Posterior vena cava (tissue), 2 donors: ENCODE measurements at regions not wholly inside any gene's neighbourhood (a gene's known extent, or its start where the extent isn't known, plus 50 kb on each side); places are given as distances from the start of the nearest gene placed in this dataset.

ENCODE experiments used
- DNase-seq: peaks from one replicate; pipeline ENCODE4 v3.0.0-alpha.2; 2020; ENCODE audit warnings: low spot score
- intact Hi-C, 2 donors: fragments of 100-400 bp; cut with DNase I; formaldehyde crosslinking; loops; one replicate each; pipeline versions ENCODE4 v1.14.1 to v1.14.2; 2022 to 2023
- donor health status: DM: yes; HTN: yes; CAD: no.
- donor health status: DM: yes; HTN: yes; CAD: no.

GRCh38 chr5:113985505-113985904 is 376.4 kb upstream of the KCNN2 start:
- intact Hi-C loops, result no loop called here
- no peak for DNase-seq

GRCh38 chr5:113989278-113989912 is 372.5 kb upstream of the KCNN2 start:
- intact Hi-C loops, result no loop called here
- no peak for DNase-seq

- intact Hi-C loops, result no loop called here
- DNase-seq, result no peak
Measured at GRCh38 chr5:113989913-113990305, 372.0 kb upstream of the KCNN2 start.

GRCh38 chr5:114001076-114001475 is 360.8 kb upstream of the KCNN2 start:
- DNase-seq, result no peak
- intact Hi-C loops, result no loop called here

- no peak for DNase-seq
- intact Hi-C loops, result no loop called here
Measured at GRCh38 chr5:114006582-114006981, 355.3 kb upstream of the KCNN2 start.

GRCh38 chr5:114007678-114008077 is 354.2 kb upstream of the KCNN2 start:
- DNase-seq, result no peak
- intact Hi-C loops, result no loop called here

- DNase-seq, result no peak
- intact Hi-C loops, result no loop called here
Measured at GRCh38 chr5:114010362-114010761, 351.5 kb upstream of the KCNN2 start.

GRCh38 chr5:114018186-114018585 is 343.7 kb upstream of the KCNN2 start:
- DNase-seq, result no peak
- intact Hi-C loops, result no loop called here

GRCh38 chr5:114038756-114039155 is 323.1 kb upstream of the KCNN2 start:
- intact Hi-C loops, result no loop called here
- DNase-seq, result no peak

GRCh38 chr5:114050087-114050486 is 311.8 kb upstream of the KCNN2 start:
- DNase-seq, result no peak
- intact Hi-C loops, result no loop called here

GRCh38 chr5:114053372-114053771 is 308.5 kb upstream of the KCNN2 start:
- no peak for DNase-seq
- intact Hi-C loops, result no loop called here

GRCh38 chr5:114054594-114054993 is 307.3 kb upstream of the KCNN2 start:
- DNase-seq, result no peak

GRCh38 chr5:114055318-114056184 is 306.3 kb upstream of the KCNN2 start:
- intact Hi-C loops, result no loop called here
- peak; percentile 81 for DNase-seq

More at GRCh38 chr5:114054594-114054993, 307.3 kb upstream of the KCNN2 start:
- intact Hi-C loops, result no loop called here

GRCh38 chr5:114056185-114056538 is 305.7 kb upstream of the KCNN2 start:
- intact Hi-C loops, result no loop called here
- DNase-seq, result no peak

- intact Hi-C loops, result no loop called here
- no peak for DNase-seq
Measured at GRCh38 chr5:114060866-114061265, 301.0 kb upstream of the KCNN2 start.

GRCh38 chr5:114062932-114063867 is 298.7 kb upstream of the KCNN2 start:
- DNase-seq, result no peak
- intact Hi-C loops, result no loop called here

- intact Hi-C loops, result no loop called here
- DNase-seq, result no peak
Measured at GRCh38 chr5:114065912-114066311, 296.0 kb upstream of the KCNN2 start.

- no peak for DNase-seq
- intact Hi-C loops, result no loop called here
Measured at GRCh38 chr5:114070093-114070722, 291.7 kb upstream of the KCNN2 start.

GRCh38 chr5:114089259-114089658 is 272.6 kb upstream of the KCNN2 start:
- intact Hi-C loops, result no loop called here
- no peak for DNase-seq

- intact Hi-C loops, result no loop called here
Measured at GRCh38 chr5:114097570-114097969, 264.3 kb upstream of the KCNN2 start.

More at GRCh38 chr5:114097570-114097969, 264.3 kb upstream of the KCNN2 start:
- DNase-seq, result no peak
